Esophagus muscularis mucosa (tissue), 4 donors: ENCODE measurements at regions not wholly inside any gene's neighbourhood (a gene's known extent, or its start where the extent isn't known, plus 50 kb on each side); places are given as distances from the start of the nearest gene placed in this dataset.

ENCODE experiments used
- DNase-seq: peaks from one replicate; pipeline ENCODE4 v3.0.0-alpha.2; 2017; ENCODE audit errors: extremely low spot score
- H3K27ac ChIP-seq, 4 donors: fragments of 200-600 bp; sonication (generic); replicated peaks in 1 of 4; 1 replicate in 3 of 4; 2 replicates in 1 of 4; pipeline ENCODE4 v1.5.1; 2016 to 2019; ENCODE audit warnings: mild to moderate bottlenecking in 1 of 4
- H3K27me3 ChIP-seq, 4 donors: fragments of 200-600 bp; sonication (generic); one replicate each; pipeline versions ENCODE4 v1.5.1 to v1.6.0; 2016 to 2019
- H3K36me3 ChIP-seq, 4 donors: fragments of 200-600 bp; sonication (generic); one replicate each; pipeline ENCODE4 v1.5.1; 2016 to 2019
- H3K4me1 ChIP-seq, 4 donors: fragments of 200-600 bp; sonication (generic); one replicate each; pipeline ENCODE4 v1.5.1; 2016 to 2019
- H3K4me3 ChIP-seq, 4 donors: fragments of 200-600 bp; sonication (generic); 1 replicate in 2 of 4; 2 replicates in 2 of 4; pipeline ENCODE4 v1.5.1; 2016 to 2019; ENCODE audit warnings: mild to moderate bottlenecking in 4 of 4, moderate library complexity in 1 of 4
- H3K9me3 ChIP-seq, 4 donors: fragments of 200-600 bp; sonication (generic); 1 replicate in 3 of 4; 2 replicates in 1 of 4; pipeline ENCODE4 v1.5.1; 2016 to 2019
- CTCF ChIP-seq, 3 experiments: fragments of 200-600 bp in 2 of 3; fragments of 450-650 bp in 1 of 3; sonication (generic) in 2 of 3; IDR thresholded peaks; one replicate each; pipeline ENCODE4 v1.5.1; 2017 to 2019; ENCODE audit warnings: antibody characterized with exemption in 3 of 3, mild to moderate bottlenecking in 2 of 3, moderate library complexity in 1 of 3
- EP300 ChIP-seq: sonication (generic); formaldehyde crosslinking; IDR thresholded peaks from one replicate; pipeline ENCODE4 v1.6.1; 2017; ENCODE audit warnings: antibody characterized with exemption
- POLR2A ChIP-seq: fragments of 450-650 bp; IDR thresholded peaks from one replicate; pipeline ENCODE4 v1.6.1; 2017; ENCODE audit warnings: antibody characterized with exemption, moderate library complexity, mild to moderate bottlenecking, low read depth
- POLR2AphosphoS5 ChIP-seq, 2 donors: sonication (generic); formaldehyde crosslinking; IDR thresholded peaks; one replicate each; pipeline ENCODE4 v1.6.1; 2017; ENCODE audit warnings: antibody characterized with exemption in 2 of 2
- WGBS: methylation state at CpG from one replicate; pipeline ENCODE4 v1.1.5; 2018; 5-methylcytosine and 5-hydroxymethylcytosine counted together
- intact Hi-C: fragments of 100-400 bp; cut with DNase I; formaldehyde crosslinking; loops from one replicate; pipeline ENCODE4 v1.15.1; 2023

GRCh38 chr4:11537846-11538245, 109.2 kb upstream of the HS3ST1 start:
- DNase-seq: no peak
- Histone ChIP-seq H3K9me3 (no peaks in the 10 kb centered on the region), H3K4me3 (no peak overlapping the region), H3K27ac (no peak overlapping the region), H3K4me1 (no peaks in the 10 kb centered on the region), H3K36me3 (no peaks in the 10 kb centered on the region), H3K27me3 (no peaks in the 10 kb centered on the region)
- intact Hi-C loops: no loop called here
- 64% methylated on average over 4 of the region's 4 CpGs for WGBS
- TF ChIP-seq EP300: no peak
- no peak for TF ChIP-seq CTCF (IDR thresholded peaks at IDR 0.05)
- no peak for TF ChIP-seq POLR2A
- TF ChIP-seq POLR2AphosphoS5 (IDR thresholded peaks at IDR 0.05): no peak

- 72% methylated on average over 5 of the region's 5 CpGs for WGBS
Observed at GRCh38 chr4:11535333-11535732, 106.6 kb upstream of the HS3ST1 start.

GRCh38 chr4:11534623-11535302, 106.1 kb upstream of the HS3ST1 start:
- intact Hi-C loops: no loop called here
- TF ChIP-seq CTCF (IDR thresholded peaks at IDR 0.05): no peak
- no peak for TF ChIP-seq POLR2AphosphoS5 (IDR thresholded peaks at IDR 0.05)
- no peak for TF ChIP-seq POLR2A
- TF ChIP-seq EP300: no peak
- WGBS: 34% methylated on average over 2 of the region's 2 CpGs

More at GRCh38 chr4:11535333-11535732, 106.6 kb upstream of the HS3ST1 start:
- DNase-seq: no peak
- TF ChIP-seq EP300 (no peak), CTCF (IDR thresholded peaks at IDR 0.05) (no peak), POLR2AphosphoS5 (IDR thresholded peaks at IDR 0.05) (no peak), POLR2A (no peak)
- Histone ChIP-seq H3K4me1 (no peaks in the 10 kb centered on the region), H3K36me3 (no peaks in the 10 kb centered on the region), H3K4me3 (no peak overlapping the region), H3K27me3 (no peaks in the 10 kb centered on the region), H3K27ac (no peak overlapping the region), H3K9me3 (peaks cover 0 to 8% (median 2%) of the 10 kb centered on the region in 4 donors)
- intact Hi-C loops: no loop called here

GRCh38 chr4:11532138-11532537, 103.4 kb upstream of the HS3ST1 start:
- no peak for DNase-seq
- Histone ChIP-seq H3K9me3 (peaks cover 0 to 10% (median 2%) of the 10 kb centered on the region in 4 donors), H3K27me3 (no peaks in the 10 kb centered on the region), H3K4me1 (peaks cover 0 to 3% (median 0%) of the 10 kb centered on the region in 4 donors), H3K27ac (no peak overlapping the region), H3K36me3 (no peaks in the 10 kb centered on the region), H3K4me3 (no peak overlapping the region)
- TF ChIP-seq CTCF (IDR thresholded peaks at IDR 0.05): no peak
- no peak for TF ChIP-seq EP300
- no peak for TF ChIP-seq POLR2AphosphoS5 (IDR thresholded peaks at IDR 0.05)
- WGBS: 46% methylated on average over 2 of the region's 2 CpGs
- intact Hi-C loops: no loop called here

More at GRCh38 chr4:11534623-11535302, 106.1 kb upstream of the HS3ST1 start:
- H3K27me3 ChIP-seq: no peaks in the 10 kb centered on the region
- DNase-seq: no peak
- H3K36me3 ChIP-seq: no peaks in the 10 kb centered on the region
- H3K9me3 ChIP-seq: peaks cover 0 to 10% (median 2%) of the 10 kb centered on the region in 4 donors
- no peak overlapping the region for H3K4me3 ChIP-seq
- no peaks in the 10 kb centered on the region for H3K4me1 ChIP-seq
- H3K27ac ChIP-seq: no peak overlapping the region
